ENCODE measurements at regions not wholly inside any gene's neighbourhood (a gene's known extent, or its start where the extent isn't known, plus 50 kb on each side); places are given as distances from the start of the nearest gene placed in this dataset.

GRCh38 chr4:96593422-96593821 lies 753.5 kb downstream of the PDHA2 start:
- DNase-seq = no peak

GRCh38 chr4:96598465-96598864 lies 758.6 kb downstream of the PDHA2 start:
- no peak for DNase-seq

- DNase-seq = no peak
These were observed 759.9 kb downstream of the PDHA2 start for GRCh38 chr4:96599752-96600151.

- DNase-seq = no peak
These were observed 762.8 kb downstream of the PDHA2 start for GRCh38 chr4:96602661-96603060.

- no peak for DNase-seq
These were observed 763.7 kb downstream of the PDHA2 start for GRCh38 chr4:96603641-96604040.

GRCh38 chr4:96606451-96606850 lies 766.6 kb downstream of the PDHA2 start:
- no peak for DNase-seq

- DNase-seq = no peak
These were observed 786.1 kb downstream of the PDHA2 start for GRCh38 chr4:96626023-96626422.

GRCh38 chr4:96630839-96631238 lies 790.9 kb downstream of the PDHA2 start:
- DNase-seq = no peak

- no peak for DNase-seq
These were observed 798.1 kb downstream of the PDHA2 start for GRCh38 chr4:96637971-96638412.

- no peak for DNase-seq
These were observed 800.0 kb downstream of the PDHA2 start for GRCh38 chr4:96639932-96640331.

GRCh38 chr4:96642490-96642889 lies 802.6 kb downstream of the PDHA2 start:
- no peak for DNase-seq

- no peak for DNase-seq
These were observed 806.3 kb downstream of the PDHA2 start for GRCh38 chr4:96646146-96646545.

- DNase-seq = no peak
These were observed 809.6 kb downstream of the PDHA2 start for GRCh38 chr4:96649536-96649935.

GRCh38 chr4:96652158-96652557 lies 812.3 kb downstream of the PDHA2 start:
- DNase-seq = no peak

- no peak for DNase-seq
These were observed 812.9 kb downstream of the PDHA2 start for GRCh38 chr4:96652821-96653220.

- DNase-seq = no peak
These were observed 814.2 kb downstream of the PDHA2 start for GRCh38 chr4:96654045-96654444.

GRCh38 chr4:96670381-96670780 lies 830.5 kb downstream of the PDHA2 start:
- no peak for DNase-seq

GRCh38 chr4:96675416-96675815 lies 835.5 kb downstream of the PDHA2 start:
- DNase-seq = no peak

GRCh38 chr4:96675896-96676295 lies 836.0 kb downstream of the PDHA2 start:
- peak; percentile 0 for DNase-seq

- no peak for DNase-seq
These were observed 837.0 kb downstream of the PDHA2 start for GRCh38 chr4:96676754-96677435.

- no peak for DNase-seq
These were observed 837.6 kb downstream of the PDHA2 start for GRCh38 chr4:96677499-96677898.

GRCh38 chr4:96681218-96681617 lies 841.3 kb downstream of the PDHA2 start:
- DNase-seq = no peak

GRCh38 chr4:96685691-96686090 lies 845.8 kb downstream of the PDHA2 start:
- DNase-seq = no peak

- no peak for DNase-seq
These were observed 851.6 kb downstream of the PDHA2 start for GRCh38 chr4:96691521-96691920.

GRCh38 chr4:96698831-96699230 lies 858.9 kb downstream of the PDHA2 start:
- no peak for DNase-seq
